Colonic mucosa (tissue), 4 donors: ENCODE measurements at regions not wholly inside any gene's neighbourhood (a gene's known extent, or its start where the extent isn't known, plus 50 kb on each side); places are given as distances from the start of the nearest gene placed in this dataset.
"Not testable (repeated sequence)": the region's sequence is repeated elsewhere in the genome, so short reads cannot be mapped to it uniquely, and the experiment has no call there.

ENCODE experiments used
- DNase-seq: peaks from one replicate; pipeline ENCODE4 v3.0.0-alpha.2; 2020
- H3K27ac ChIP-seq: fragments of 200-600 bp; one replicate; pipeline ENCODE4 v1.8.0; 2021
- H3K27me3 ChIP-seq: fragments of 200-600 bp; one replicate; pipeline ENCODE4 v1.8.0; 2021
- H3K36me3 ChIP-seq: fragments of 200-600 bp; one replicate; pipeline ENCODE4 v1.8.0; 2021
- H3K4me1 ChIP-seq: fragments of 200-600 bp; one replicate; pipeline ENCODE4 v1.8.0; 2021; ENCODE audit warnings: mild to moderate bottlenecking
- H3K4me3 ChIP-seq: fragments of 200-600 bp; one replicate; pipeline ENCODE4 v1.8.0; 2021
- H3K9ac ChIP-seq, 2 donors: one replicate each; pipeline ENCODE4 v1.7.0; 2013; ENCODE audit warnings: control low read depth in 2 of 2, low read depth in 2 of 2, low read length in 2 of 2
- H3K9me3 ChIP-seq: fragments of 200-600 bp; one replicate; pipeline ENCODE4 v1.8.0; 2021
- intact Hi-C: fragments of 100-400 bp; cut with DNase I; formaldehyde crosslinking; loops from one replicate; pipeline ENCODE4 v1.14.1; 2022
- TF ChIP-seq, protein P1 (sequence below): fragments of 200-600 bp; IDR thresholded peaks from one replicate; pipeline ENCODE4 v1.8.0; 2022; ENCODE audit warnings: antibody characterized with exemption, mild to moderate bottlenecking
- donor health status: healthy.
- donor health status: DM: no; HTN: no; CAD: no.
- donor health status: DM: no; HTN: no; CAD: no.

DNA sequence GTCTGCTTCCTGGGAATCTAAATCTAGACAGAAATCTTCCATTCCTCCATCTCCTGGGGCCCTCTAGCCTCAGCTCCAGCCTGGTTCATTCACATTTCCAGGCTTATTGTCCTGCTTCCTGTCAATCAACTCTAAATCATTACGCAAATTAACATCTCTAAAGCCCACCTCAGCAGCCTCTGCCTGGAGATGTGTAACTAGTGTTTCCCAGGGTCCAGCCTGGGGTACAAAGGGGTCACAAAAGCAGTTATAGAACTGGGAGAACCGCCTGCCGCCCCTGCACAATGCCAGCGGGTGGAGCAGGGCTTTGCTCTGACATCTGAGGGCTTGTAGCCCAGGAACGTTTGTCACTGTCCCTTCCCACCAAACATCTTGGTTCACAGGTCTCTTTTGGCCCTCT is 373.5 kb downstream of the RRAGC start:
- Histone ChIP-seq H3K36me3 (no peaks in the 10 kb centered on the region), H3K27me3 (no peaks in the 10 kb centered on the region), H3K9ac (no peak overlapping the region), H3K4me1 (no peaks in the 10 kb centered on the region), H3K4me3 (no peak overlapping the region), H3K27ac (no peak overlapping the region), H3K9me3 (no peaks in the 10 kb centered on the region)
- DNase-seq = no peak
- TF ChIP-seq, protein P1, sequence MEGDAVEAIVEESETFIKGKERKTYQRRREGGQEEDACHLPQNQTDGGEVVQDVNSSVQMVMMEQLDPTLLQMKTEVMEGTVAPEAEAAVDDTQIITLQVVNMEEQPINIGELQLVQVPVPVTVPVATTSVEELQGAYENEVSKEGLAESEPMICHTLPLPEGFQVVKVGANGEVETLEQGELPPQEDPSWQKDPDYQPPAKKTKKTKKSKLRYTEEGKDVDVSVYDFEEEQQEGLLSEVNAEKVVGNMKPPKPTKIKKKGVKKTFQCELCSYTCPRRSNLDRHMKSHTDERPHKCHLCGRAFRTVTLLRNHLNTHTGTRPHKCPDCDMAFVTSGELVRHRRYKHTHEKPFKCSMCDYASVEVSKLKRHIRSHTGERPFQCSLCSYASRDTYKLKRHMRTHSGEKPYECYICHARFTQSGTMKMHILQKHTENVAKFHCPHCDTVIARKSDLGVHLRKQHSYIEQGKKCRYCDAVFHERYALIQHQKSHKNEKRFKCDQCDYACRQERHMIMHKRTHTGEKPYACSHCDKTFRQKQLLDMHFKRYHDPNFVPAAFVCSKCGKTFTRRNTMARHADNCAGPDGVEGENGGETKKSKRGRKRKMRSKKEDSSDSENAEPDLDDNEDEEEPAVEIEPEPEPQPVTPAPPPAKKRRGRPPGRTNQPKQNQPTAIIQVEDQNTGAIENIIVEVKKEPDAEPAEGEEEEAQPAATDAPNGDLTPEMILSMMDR = no peak
- intact Hi-C loops = no loop called here

DNA sequence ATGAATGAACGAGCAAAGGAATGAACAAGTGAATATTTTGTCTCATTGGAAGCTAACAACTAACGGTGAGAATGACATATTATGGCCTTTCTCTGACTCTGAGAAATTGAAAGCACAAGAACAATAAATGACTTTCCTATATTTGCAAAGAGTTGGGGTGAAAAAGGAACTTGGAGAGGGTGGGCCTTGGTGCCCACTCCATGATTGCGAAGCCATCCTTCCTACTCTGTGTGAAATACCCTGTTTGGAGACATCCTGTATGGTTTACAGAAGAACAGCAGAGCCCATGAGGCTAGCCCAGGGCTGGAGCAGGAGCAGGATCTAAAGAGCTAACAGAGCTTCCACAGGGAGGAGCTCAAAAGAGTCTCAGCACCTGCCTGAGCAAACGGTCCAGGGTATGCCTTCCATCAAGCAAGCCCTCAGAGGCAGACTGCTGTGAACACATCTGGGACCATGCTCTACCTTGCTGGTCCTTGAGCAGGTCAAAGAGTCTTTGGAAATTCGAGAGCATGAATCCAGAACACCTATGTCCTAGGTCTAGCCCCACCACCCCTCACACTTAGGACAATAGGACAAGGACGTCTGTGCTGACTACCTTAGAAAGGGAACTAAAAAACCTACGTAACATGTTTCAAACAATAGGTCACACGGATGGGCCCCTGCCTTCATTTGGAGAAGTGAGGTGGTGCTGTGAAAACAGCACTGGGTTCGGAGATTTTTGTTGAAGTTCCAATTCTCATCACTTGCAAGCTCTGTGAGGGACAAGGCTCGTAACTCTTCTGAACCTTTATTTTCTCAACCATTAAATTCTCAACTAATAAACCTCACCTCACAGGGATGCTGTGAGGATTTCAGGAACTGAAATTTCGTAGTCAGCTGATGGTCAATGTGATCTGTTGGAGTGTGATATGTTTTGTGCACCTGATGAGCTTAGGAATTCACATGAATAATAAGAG is 377.4 kb downstream of the RRAGC start:
- peaks cover 12% of the 10 kb centered on the region for H3K27me3 ChIP-seq
- H3K36me3 ChIP-seq = no peaks in the 10 kb centered on the region
- intact Hi-C loops = no loop called here
- no peaks in the 10 kb centered on the region for H3K9me3 ChIP-seq
- no peak for DNase-seq
- TF ChIP-seq, protein P1 = no peak
- H3K4me1 ChIP-seq = no peaks in the 10 kb centered on the region
- no peak overlapping the region for H3K4me3 ChIP-seq
- no peak overlapping the region for H3K27ac ChIP-seq
- H3K9ac ChIP-seq = no peak overlapping the region

DNA sequence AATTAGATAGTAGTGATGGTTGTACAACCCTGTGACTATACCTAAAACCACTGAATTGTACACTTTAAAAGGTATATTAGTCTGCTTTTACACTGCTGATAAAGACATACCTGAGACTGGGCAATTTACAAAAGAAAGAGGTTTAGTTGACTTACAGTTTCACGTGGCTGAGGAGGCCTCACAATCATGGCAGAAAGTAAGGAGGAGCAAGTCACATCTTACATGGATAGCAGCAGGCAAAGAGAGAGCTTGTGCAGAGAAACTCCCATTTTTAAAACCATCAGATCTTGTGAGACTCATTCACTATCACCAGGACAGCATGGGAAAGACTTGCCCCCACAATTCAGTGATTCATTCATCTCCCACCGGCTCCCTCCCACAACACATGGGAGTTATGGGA is 379.9 kb downstream of the RRAGC start:
- H3K36me3 ChIP-seq, H3K9me3 ChIP-seq, H3K4me1 ChIP-seq, H3K9ac ChIP-seq, H3K27ac ChIP-seq, intact Hi-C loops, DNase-seq, H3K4me3 ChIP-seq: not testable (repeated sequence)
- H3K27me3 ChIP-seq = peaks cover 27% of the 10 kb centered on the region

DNA sequence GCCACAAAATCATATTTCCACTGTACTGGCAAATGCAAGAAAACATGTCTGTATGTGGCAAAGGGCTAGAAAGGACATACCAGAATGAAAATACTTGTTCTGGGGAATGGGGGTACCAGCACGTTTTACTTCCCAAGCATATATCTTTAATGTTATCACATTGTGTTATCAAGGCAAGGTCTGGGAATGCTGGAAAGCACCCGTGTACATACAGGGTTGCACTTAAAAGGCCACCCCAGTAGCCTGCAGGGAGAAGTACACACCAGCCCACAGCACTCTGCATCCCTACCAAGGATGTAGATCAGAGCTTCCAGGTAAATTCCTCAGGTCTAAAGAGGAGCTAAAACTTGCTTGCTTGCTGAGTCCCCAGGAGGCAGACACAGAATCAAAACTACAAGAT is 381.8 kb downstream of the RRAGC start:
- H3K4me1 ChIP-seq = no peaks in the 10 kb centered on the region
- TF ChIP-seq, protein P1 = no peak
- no peak for DNase-seq
- H3K9me3 ChIP-seq = no peaks in the 10 kb centered on the region
- no peak overlapping the region for H3K4me3 ChIP-seq
- H3K9ac ChIP-seq = no peak overlapping the region
- no peak overlapping the region for H3K27ac ChIP-seq
- no peaks in the 10 kb centered on the region for H3K36me3 ChIP-seq
- intact Hi-C loops = no loop called here
- H3K27me3 ChIP-seq = peaks cover 27% of the 10 kb centered on the region

DNA sequence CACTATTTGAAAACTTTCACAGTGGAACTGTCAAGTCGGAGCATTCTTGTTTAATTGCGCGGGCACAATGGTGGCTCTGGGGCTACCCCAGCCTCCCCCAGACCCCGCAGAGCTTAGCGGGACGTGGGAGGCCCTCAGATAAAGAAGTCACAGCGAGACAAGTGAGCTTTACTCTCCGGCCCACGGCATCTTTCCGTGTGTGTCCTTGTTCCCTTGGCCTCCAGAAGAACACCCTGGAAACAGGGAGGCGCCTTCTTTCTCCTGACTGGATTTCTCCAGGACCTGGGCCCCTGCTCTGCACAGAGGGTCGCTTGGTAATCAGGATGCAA is 382.8 kb downstream of the RRAGC start:
- H3K4me3 ChIP-seq = no peak overlapping the region
- no peaks in the 10 kb centered on the region for H3K36me3 ChIP-seq
- H3K27me3 ChIP-seq = peaks cover 27% of the 10 kb centered on the region
- intact Hi-C loops = no loop called here
- TF ChIP-seq, protein P1 = no peak
- H3K9me3 ChIP-seq = no peaks in the 10 kb centered on the region
- no peaks in the 10 kb centered on the region for H3K4me1 ChIP-seq
- no peak for DNase-seq
- H3K27ac ChIP-seq = no peak overlapping the region
- no peak overlapping the region for H3K9ac ChIP-seq

DNA sequence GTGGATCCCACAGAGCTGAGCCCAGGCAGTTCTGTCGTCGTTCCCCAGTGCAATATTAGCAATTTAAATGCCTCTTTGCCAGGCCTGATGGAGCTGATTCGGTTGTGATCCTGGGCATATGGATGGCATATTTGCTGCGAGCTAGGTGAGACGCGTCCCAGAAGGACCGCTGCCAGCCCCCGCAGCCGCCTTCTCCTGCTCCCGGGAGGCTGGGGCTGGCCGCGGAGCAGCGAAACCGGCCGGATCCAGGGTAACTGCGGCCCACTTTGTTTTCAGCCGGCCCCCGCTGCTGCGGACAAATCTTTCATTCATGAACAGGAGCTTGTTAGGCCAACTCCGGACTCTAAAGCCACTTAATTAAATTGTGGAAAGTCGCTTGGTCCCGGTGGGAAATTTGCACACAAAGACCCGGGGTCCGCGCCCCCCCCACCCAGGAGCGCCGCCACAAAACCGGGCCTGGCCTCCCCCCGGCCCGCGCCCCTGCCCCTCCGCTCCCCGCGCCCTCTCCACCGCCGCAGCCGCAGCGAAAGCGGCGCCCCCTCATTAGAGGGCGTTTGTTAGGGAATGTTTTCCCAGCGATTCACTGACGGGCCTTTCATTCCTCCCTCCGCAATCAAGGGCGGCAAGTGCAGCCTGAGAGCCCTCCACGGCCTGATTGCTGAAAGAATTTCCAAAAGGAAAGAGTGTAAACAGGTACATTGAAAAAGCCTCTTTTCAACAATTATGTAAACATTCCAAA is 383.3 kb downstream of the RRAGC start:
- H3K9me3 ChIP-seq = no peaks in the 10 kb centered on the region
- DNase-seq = no peak
- H3K9ac ChIP-seq = no peak overlapping the region
- H3K4me3 ChIP-seq = no peak overlapping the region
- H3K27ac ChIP-seq = no peak overlapping the region
- intact Hi-C loops = no loop called here
- H3K4me1 ChIP-seq = no peaks in the 10 kb centered on the region
- H3K27me3 ChIP-seq = peaks cover 27% of the 10 kb centered on the region
- H3K36me3 ChIP-seq = no peaks in the 10 kb centered on the region
- TF ChIP-seq, protein P1 = no peak
